ENCODE measurements at regions not wholly inside any gene's neighbourhood (a gene's known extent, or its start where the extent isn't known, plus 50 kb on each side); places are given as distances from the start of the nearest gene placed in this dataset.

DNA sequence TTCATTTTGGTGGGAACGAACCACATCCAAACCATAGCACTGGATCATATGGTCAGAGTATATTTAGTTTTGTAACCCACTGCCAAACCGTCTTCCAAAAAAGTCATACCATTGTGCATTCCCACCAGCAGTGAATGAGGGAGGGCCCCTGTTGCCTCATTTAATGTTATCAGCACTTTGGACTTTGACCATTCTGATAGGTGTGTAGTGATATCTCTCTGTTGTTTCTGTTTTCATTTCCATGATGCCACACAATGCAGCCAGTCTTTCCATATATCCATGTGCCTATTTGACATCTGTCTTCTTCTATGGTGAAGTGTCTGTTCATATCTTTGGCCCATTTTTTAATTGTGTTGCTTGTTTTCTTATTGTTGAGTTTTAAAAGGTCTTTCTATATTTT, 105.0 kb upstream of the PPP2R2D start:
- Mint-ChIP-seq H3K36me3 (ENCODE audit: insufficient read depth in 1 of 3, low read depth in 3 of 3) (peaks cover 5 to 13% (median 7%) of the 10 kb centered on the region in 3 experiments; a peak in 6 of 7 replicates), H3K27me3 (ENCODE audit: low read depth) (no peaks in the 10 kb centered on the region), H3K27ac (no peak overlapping the region), H3K4me1 (no peaks in the 10 kb centered on the region), H3K9me3 (peaks cover 32 to 34% of the 10 kb centered on the region in 2 experiments), H3K4me3 (no peak overlapping the region)
- H3K18ac ChIP-seq (ENCODE audit: insufficient read length, low read depth, low read length): no peak overlapping the region
- H3T11ph ChIP-seq (ENCODE audit: low read length): no peak overlapping the region
- H2AK5ac ChIP-seq (ENCODE audit: insufficient read length, low read length): no peak overlapping the region
- no peak overlapping the region for H4K91ac ChIP-seq (ENCODE audit: insufficient read length, low read depth, low read length)
- no CpG with 5 or more reads among the region's 2 CpGs for WGBS (ENCODE audit: extremely low coverage, insufficient read length, low lambda C conversion rate)
- H4K20me1 ChIP-seq (ENCODE audit: control insufficient read depth, insufficient read depth, insufficient read length): no peaks in the 10 kb centered on the region
- H3K23me2 ChIP-seq (ENCODE audit: insufficient read length, low read depth, low read length, poor library complexity, severe bottlenecking): no peaks in the 10 kb centered on the region
- H2AFZ ChIP-seq (ENCODE audit: low read length): no peak overlapping the region
- no peak overlapping the region for H3K27ac ChIP-seq (ENCODE audit: insufficient read length, low read depth, low read length)
- TF ChIP-seq, protein P1, sequence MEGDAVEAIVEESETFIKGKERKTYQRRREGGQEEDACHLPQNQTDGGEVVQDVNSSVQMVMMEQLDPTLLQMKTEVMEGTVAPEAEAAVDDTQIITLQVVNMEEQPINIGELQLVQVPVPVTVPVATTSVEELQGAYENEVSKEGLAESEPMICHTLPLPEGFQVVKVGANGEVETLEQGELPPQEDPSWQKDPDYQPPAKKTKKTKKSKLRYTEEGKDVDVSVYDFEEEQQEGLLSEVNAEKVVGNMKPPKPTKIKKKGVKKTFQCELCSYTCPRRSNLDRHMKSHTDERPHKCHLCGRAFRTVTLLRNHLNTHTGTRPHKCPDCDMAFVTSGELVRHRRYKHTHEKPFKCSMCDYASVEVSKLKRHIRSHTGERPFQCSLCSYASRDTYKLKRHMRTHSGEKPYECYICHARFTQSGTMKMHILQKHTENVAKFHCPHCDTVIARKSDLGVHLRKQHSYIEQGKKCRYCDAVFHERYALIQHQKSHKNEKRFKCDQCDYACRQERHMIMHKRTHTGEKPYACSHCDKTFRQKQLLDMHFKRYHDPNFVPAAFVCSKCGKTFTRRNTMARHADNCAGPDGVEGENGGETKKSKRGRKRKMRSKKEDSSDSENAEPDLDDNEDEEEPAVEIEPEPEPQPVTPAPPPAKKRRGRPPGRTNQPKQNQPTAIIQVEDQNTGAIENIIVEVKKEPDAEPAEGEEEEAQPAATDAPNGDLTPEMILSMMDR (conservative IDR thresholded peaks at IDR 0.05): no peak
- no peak overlapping the region for H2BK20ac ChIP-seq (ENCODE audit: low read depth, low read length, poor library complexity, severe bottlenecking)
- no peak overlapping the region for H3K4ac ChIP-seq (ENCODE audit: low read depth, low read length)
- no peaks in the 10 kb centered on the region for H3K4me1 ChIP-seq (ENCODE audit: insufficient read depth, low read length)
- no peak overlapping the region for H2BK5ac ChIP-seq (ENCODE audit: insufficient read length, low read length)
- no peak overlapping the region for H3K4me2 ChIP-seq (ENCODE audit: insufficient read depth, insufficient read length, low read length)
- H4K5ac ChIP-seq (ENCODE audit: insufficient read length, low read depth, low read length): no peak overlapping the region
- H3K79me2 ChIP-seq (ENCODE audit: insufficient read depth, low read length): no peaks in the 10 kb centered on the region
- no peak overlapping the region for H3K9ac ChIP-seq (ENCODE audit: extremely low read depth, insufficient read length, low read length)
- no peak overlapping the region for H3K23ac ChIP-seq (ENCODE audit: insufficient read length, low read depth, low read length)
- H2BK15ac ChIP-seq (ENCODE audit: low read depth, low read length): no peak overlapping the region
- no peak overlapping the region for H3K14ac ChIP-seq (ENCODE audit: insufficient read depth, low read length)
- no peak overlapping the region for H4K8ac ChIP-seq (replicated peaks; ENCODE audit: insufficient read length, low read depth, low read length)
- H3K9me3 ChIP-seq (ENCODE audit: control insufficient read depth, low read depth, low read length): no peaks in the 10 kb centered on the region
- no peak overlapping the region for H2BK12ac ChIP-seq (ENCODE audit: insufficient read length, low read depth, low read length)
- no peaks in the 10 kb centered on the region for H3K79me1 ChIP-seq (ENCODE audit: insufficient read depth, low read depth, low read length, poor library complexity, severe bottlenecking)
- no peak overlapping the region for H2BK120ac ChIP-seq (ENCODE audit: low read depth, low read length, poor library complexity, severe bottlenecking)
- H3K56ac ChIP-seq (ENCODE audit: insufficient read length, low read depth, low read length): no peak overlapping the region
- DNase-seq: no peak
- no peaks in the 10 kb centered on the region for H3K27me3 ChIP-seq (ENCODE audit: insufficient read depth, low read length)
